Neural cell (in vitro differentiated cells): ENCODE measurements at regions not wholly inside any gene's neighbourhood (a gene's known extent, or its start where the extent isn't known, plus 50 kb on each side); places are given as distances from the start of the nearest gene placed in this dataset.

Experiments used
- H2AFZ ChIP-seq: fragments of 200-600, 300-800 bp; sonication (generic), shearing (Covaris generic); 2 replicates; pipeline ENCODE4 v1.6.0; 2014; ENCODE audit warnings: low read depth, mild to moderate bottlenecking, antibody characterized with exemption, low read length, moderate library complexity
- H3F3A ChIP-seq: fragments of 200-600 bp; shearing (Covaris generic); 2 replicates; pipeline ENCODE4 v1.6.1; 2016; ENCODE audit warnings: mild to moderate bottlenecking, moderate library complexity, mixed read lengths, antibody characterized with exemption, low read length; ENCODE audit not compliant: insufficient read depth, poor library complexity, severe bottlenecking
- H3K27ac ChIP-seq: fragments of 200-600, 300-800 bp; sonication (generic), shearing (Covaris generic); 2 replicates; pipeline ENCODE4 v1.5.1; 2014; ENCODE audit warnings: mild to moderate bottlenecking, low read length, moderate library complexity
- H3K27me3 ChIP-seq: fragments of 300-800, 200-600 bp; sonication (generic), shearing (Covaris generic); 2 replicates; pipeline ENCODE4 v1.6.0; 2014; ENCODE audit warnings: mild to moderate bottlenecking, low read depth, low read length, moderate library complexity; ENCODE audit not compliant: insufficient read depth
- H3K36me3 ChIP-seq: fragments of 300-800, 200-600 bp; sonication (generic), shearing (Covaris generic); 2 replicates; pipeline ENCODE4 v1.5.1; 2014; ENCODE audit warnings: mild to moderate bottlenecking, antibody characterized with exemption, low read length, moderate library complexity; ENCODE audit not compliant: insufficient read depth
- H3K4me2 ChIP-seq: fragments of 300-800, 200-600 bp; sonication (generic), shearing (Covaris generic); 2 replicates; pipeline ENCODE4 v1.6.0; 2014; ENCODE audit warnings: mild to moderate bottlenecking, low read length
- H3K4me3 ChIP-seq: fragments of 300-800, 200-600 bp; sonication (generic), shearing (Covaris generic); 2 replicates; pipeline ENCODE4 v1.5.1; 2014; ENCODE audit warnings: mild to moderate bottlenecking, low read length, moderate library complexity
- H3K79me2 ChIP-seq: fragments of 200-600 bp; shearing (Covaris generic); replicated peaks from 2 replicates; pipeline ENCODE4 v1.6.0; 2014; ENCODE audit warnings: mild to moderate bottlenecking, low read length, moderate library complexity; ENCODE audit not compliant: insufficient read depth
- H3K9ac ChIP-seq: fragments of 300-800, 200-600 bp; sonication (generic), shearing (Covaris generic); 2 replicates; pipeline ENCODE4 v1.6.1; 2016; ENCODE audit warnings: mild to moderate bottlenecking, low read length, mixed read lengths
- H3K9me2 ChIP-seq: fragments of 200-600 bp; shearing (Covaris generic); 2 replicates; pipeline ENCODE4 v1.6.1; 2016; ENCODE audit warnings: mild to moderate bottlenecking, low read length, mixed read lengths; ENCODE audit not compliant: insufficient read depth
- H3K9me3 ChIP-seq: fragments of 200-600, 300-800 bp; sonication (generic), shearing (Covaris generic); 2 replicates; pipeline ENCODE4 v1.6.1; 2016; ENCODE audit warnings: mild to moderate bottlenecking, mixed run types, low read length, moderate library complexity, mixed read lengths
- H4K20me1 ChIP-seq: fragments of 200-600 bp; shearing (Covaris generic); 2 replicates; pipeline ENCODE4 v1.6.1; 2016; ENCODE audit warnings: mild to moderate bottlenecking, mixed run types; ENCODE audit not compliant: insufficient read depth
- EP300 ChIP-seq: fragments of 450-650 bp; conservative IDR thresholded peaks from 2 replicates; pipeline ENCODE4 v1.6.1; 2014; ENCODE audit warnings: antibody characterized with exemption, mild to moderate bottlenecking, moderate library complexity; ENCODE audit not compliant: poor library complexity, severe bottlenecking
- EZH2 ChIP-seq: fragments of 200-600, 300-800 bp; shearing (Covaris generic), sonication (generic); IDR thresholded peaks from 2 replicates; pipeline ENCODE4 v1.6.1; 2014; ENCODE audit warnings: antibody characterized with exemption, low read length, borderline replicate concordance, mild to moderate bottlenecking; ENCODE audit not compliant: insufficient read depth, poor library complexity, severe bottlenecking
- MXI1 ChIP-seq: fragments of 450-650 bp; conservative IDR thresholded peaks from 2 replicates; pipeline ENCODE4 v1.6.1; 2014; ENCODE audit warnings: antibody characterized with exemption, mild to moderate bottlenecking; ENCODE audit not compliant: poor library complexity, severe bottlenecking
- POLR2AphosphoS5 ChIP-seq: IDR thresholded peaks from 2 replicates; pipeline ENCODE4 v1.6.1; 2012
- RAD21 ChIP-seq: fragments of 450-650 bp; conservative IDR thresholded peaks from 2 replicates; pipeline ENCODE4 v1.6.1; 2014; ENCODE audit warnings: antibody characterized with exemption, mild to moderate bottlenecking, moderate library complexity
- SMC3 ChIP-seq: fragments of 450-650 bp; conservative IDR thresholded peaks from 2 replicates; pipeline ENCODE4 v1.6.1; 2014; ENCODE audit warnings: antibody characterized with exemption, mild to moderate bottlenecking, moderate library complexity; ENCODE audit not compliant: poor library complexity
- TAF1 ChIP-seq: IDR thresholded peaks from 2 replicates; pipeline ENCODE4 v1.6.1; 2012; ENCODE audit warnings: low read depth
- TF ChIP-seq, protein P1 (sequence below): IDR thresholded peaks from 2 replicates; pipeline ENCODE4 v1.6.1; 2012; ENCODE audit warnings: borderline replicate concordance
- TF ChIP-seq, protein P2 (sequence below): fragments of 450-650 bp; IDR thresholded peaks from 2 replicates; pipeline ENCODE4 v1.5.1; 2014; ENCODE audit warnings: antibody characterized with exemption, mild to moderate bottlenecking, moderate library complexity; ENCODE audit not compliant: poor library complexity, severe bottlenecking

DNA sequence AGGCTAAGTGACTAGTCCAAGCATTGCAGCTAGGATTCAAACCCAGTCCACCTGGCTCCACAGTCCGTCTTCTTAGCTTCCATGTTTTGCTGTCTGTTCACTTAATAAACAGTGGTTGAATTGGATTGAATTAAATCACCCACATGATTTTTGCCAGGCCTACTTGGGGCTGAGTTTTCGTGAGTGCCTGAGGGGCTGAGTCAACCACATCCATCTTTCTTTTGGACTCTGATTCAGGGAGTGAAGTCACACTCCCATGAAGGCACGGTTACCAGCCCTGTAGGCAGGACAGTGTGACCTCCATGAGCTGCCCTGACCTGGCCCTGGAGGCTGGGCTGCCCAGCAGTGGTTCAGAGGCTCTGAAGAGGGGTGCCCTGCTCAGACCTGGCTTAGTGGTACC is 123.7 kb downstream of the ACTL8 start:
- Histone ChIP-seq H3K9ac (no peak overlapping the region), H3K9me2 (no peaks in the 10 kb centered on the region), H3K4me3 (no peak overlapping the region), H3K27me3 (no peaks in the 10 kb centered on the region), H3K79me2 (no peaks in the 10 kb centered on the region), H3K4me2 (no peak overlapping the region), H3K9me3 (no peaks in the 10 kb centered on the region), H3K27ac (no peak overlapping the region), H4K20me1 (no peaks in the 10 kb centered on the region), H3K36me3 (no peaks in the 10 kb centered on the region), H2AFZ (no peak overlapping the region), H3F3A (no peaks in the 10 kb centered on the region)
- TF ChIP-seq EZH2 (no peak), TAF1 (no peak), RAD21 (no peak), SMC3 (no peak), EP300 (no peak), MXI1 (no peak), POLR2AphosphoS5 (no peak)
- TF ChIP-seq, protein P1, sequence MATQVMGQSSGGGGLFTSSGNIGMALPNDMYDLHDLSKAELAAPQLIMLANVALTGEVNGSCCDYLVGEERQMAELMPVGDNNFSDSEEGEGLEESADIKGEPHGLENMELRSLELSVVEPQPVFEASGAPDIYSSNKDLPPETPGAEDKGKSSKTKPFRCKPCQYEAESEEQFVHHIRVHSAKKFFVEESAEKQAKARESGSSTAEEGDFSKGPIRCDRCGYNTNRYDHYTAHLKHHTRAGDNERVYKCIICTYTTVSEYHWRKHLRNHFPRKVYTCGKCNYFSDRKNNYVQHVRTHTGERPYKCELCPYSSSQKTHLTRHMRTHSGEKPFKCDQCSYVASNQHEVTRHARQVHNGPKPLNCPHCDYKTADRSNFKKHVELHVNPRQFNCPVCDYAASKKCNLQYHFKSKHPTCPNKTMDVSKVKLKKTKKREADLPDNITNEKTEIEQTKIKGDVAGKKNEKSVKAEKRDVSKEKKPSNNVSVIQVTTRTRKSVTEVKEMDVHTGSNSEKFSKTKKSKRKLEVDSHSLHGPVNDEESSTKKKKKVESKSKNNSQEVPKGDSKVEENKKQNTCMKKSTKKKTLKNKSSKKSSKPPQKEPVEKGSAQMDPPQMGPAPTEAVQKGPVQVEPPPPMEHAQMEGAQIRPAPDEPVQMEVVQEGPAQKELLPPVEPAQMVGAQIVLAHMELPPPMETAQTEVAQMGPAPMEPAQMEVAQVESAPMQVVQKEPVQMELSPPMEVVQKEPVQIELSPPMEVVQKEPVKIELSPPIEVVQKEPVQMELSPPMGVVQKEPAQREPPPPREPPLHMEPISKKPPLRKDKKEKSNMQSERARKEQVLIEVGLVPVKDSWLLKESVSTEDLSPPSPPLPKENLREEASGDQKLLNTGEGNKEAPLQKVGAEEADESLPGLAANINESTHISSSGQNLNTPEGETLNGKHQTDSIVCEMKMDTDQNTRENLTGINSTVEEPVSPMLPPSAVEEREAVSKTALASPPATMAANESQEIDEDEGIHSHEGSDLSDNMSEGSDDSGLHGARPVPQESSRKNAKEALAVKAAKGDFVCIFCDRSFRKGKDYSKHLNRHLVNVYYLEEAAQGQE = no peak
- TF ChIP-seq, protein P2, sequence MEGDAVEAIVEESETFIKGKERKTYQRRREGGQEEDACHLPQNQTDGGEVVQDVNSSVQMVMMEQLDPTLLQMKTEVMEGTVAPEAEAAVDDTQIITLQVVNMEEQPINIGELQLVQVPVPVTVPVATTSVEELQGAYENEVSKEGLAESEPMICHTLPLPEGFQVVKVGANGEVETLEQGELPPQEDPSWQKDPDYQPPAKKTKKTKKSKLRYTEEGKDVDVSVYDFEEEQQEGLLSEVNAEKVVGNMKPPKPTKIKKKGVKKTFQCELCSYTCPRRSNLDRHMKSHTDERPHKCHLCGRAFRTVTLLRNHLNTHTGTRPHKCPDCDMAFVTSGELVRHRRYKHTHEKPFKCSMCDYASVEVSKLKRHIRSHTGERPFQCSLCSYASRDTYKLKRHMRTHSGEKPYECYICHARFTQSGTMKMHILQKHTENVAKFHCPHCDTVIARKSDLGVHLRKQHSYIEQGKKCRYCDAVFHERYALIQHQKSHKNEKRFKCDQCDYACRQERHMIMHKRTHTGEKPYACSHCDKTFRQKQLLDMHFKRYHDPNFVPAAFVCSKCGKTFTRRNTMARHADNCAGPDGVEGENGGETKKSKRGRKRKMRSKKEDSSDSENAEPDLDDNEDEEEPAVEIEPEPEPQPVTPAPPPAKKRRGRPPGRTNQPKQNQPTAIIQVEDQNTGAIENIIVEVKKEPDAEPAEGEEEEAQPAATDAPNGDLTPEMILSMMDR = no peak

DNA sequence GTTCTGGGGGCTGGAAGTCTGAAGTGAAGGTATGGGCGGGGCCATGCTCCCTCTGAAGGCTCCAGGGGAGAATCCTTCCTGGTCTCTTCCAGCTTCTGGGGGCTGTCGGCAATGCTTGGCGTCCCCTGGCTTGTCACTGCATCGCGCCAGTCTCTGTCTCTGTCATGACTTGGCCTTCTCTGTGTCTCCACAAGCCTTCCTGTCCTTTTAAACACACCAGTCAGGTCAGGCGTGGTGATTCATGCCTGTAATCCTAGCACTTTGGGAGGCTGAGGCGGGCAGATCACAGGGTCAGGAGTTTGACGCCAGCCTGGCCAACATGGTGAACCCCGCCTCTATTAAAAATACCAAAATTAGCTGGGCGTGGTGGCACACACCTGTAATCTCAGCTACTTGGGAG is 125.3 kb downstream of the ACTL8 start:
- Histone ChIP-seq H3K9me3 (no peaks in the 10 kb centered on the region), H3K9ac (no peak overlapping the region), H3K79me2 (no peaks in the 10 kb centered on the region), H3K27me3 (no peaks in the 10 kb centered on the region), H3K36me3 (no peaks in the 10 kb centered on the region), H3F3A (no peaks in the 10 kb centered on the region), H3K9me2 (no peaks in the 10 kb centered on the region), H3K4me2 (no peak overlapping the region), H2AFZ (no peak overlapping the region), H3K27ac (no peak overlapping the region), H3K4me3 (no peak overlapping the region), H4K20me1 (no peaks in the 10 kb centered on the region)
- TF ChIP-seq TAF1 = no peak
- TF ChIP-seq RAD21 = no peak
- no peak for TF ChIP-seq EZH2
- TF ChIP-seq, protein P2 = no peak
- TF ChIP-seq EP300 = no peak
- TF ChIP-seq SMC3 = no peak
- TF ChIP-seq, protein P1 = no peak
- TF ChIP-seq POLR2AphosphoS5 = no peak
- TF ChIP-seq MXI1 = no peak
